ENCODE measurements at regions not wholly inside any gene's neighbourhood (a gene's known extent, or its start where the extent isn't known, plus 50 kb on each side); places are given as distances from the start of the nearest gene placed in this dataset.

- Histone ChIP-seq H2AFZ (ENCODE audit: control insufficient read depth, low read length) (no peak overlapping the region), H3K79me2 (ENCODE audit: control insufficient read depth, insufficient read depth, low read length) (no peaks in the 10 kb centered on the region), H3K4me2 (ENCODE audit: control insufficient read depth, extremely low read depth, insufficient read depth, low read depth, low read length) (no peak overlapping the region), H3K4me1 (ENCODE audit: control insufficient read depth, extremely low read depth, insufficient read depth, low read length) (no peaks in the 10 kb centered on the region), H3K36me3 (ENCODE audit: control insufficient read depth in 2 of 2, extremely low read depth in 1 of 2, insufficient read depth in 2 of 2, low read length in 2 of 2) (no peaks in the 10 kb centered on the region), H3K9ac (ENCODE audit: control insufficient read depth, extremely low read depth, insufficient read depth, low read length) (no peak overlapping the region), H4K20me1 (ENCODE audit: control insufficient read depth, extremely low read depth, insufficient read depth, low read length) (no peaks in the 10 kb centered on the region), H3K27me3 (ENCODE audit: control insufficient read depth, extremely low read depth, insufficient read depth, low read length) (no peaks in the 10 kb centered on the region), H3K9me1 (ENCODE audit: control insufficient read depth, extremely low read depth, insufficient read depth, low read length) (no peaks in the 10 kb centered on the region), H3K9me3 (ENCODE audit: control insufficient read depth, low read depth, low read length) (no peaks in the 10 kb centered on the region), H3K27ac (ENCODE audit: control insufficient read depth, insufficient read depth, low read length) (no peak overlapping the region), H3K4me3 (ENCODE audit: control insufficient read depth in 2 of 3, extremely low read depth in 1 of 3, insufficient read depth in 2 of 3, low read depth in 1 of 3, low read length in 3 of 3) (no peak overlapping the region)
- DNase-seq (ENCODE audit: low read depth, low spot score) (no peak), FAIRE-seq (no peak)
- dilution Hi-C loops (cut with MboI; ENCODE audit: extremely low pct_ligation_motif_present, low sequenced_read_pairs): no loop called here
- TF ChIP-seq CTCF (optimal IDR thresholded peaks at IDR 0.05 in 1 of 3, IDR thresholded peaks at IDR 0.05 in 1 of 3, conservative IDR thresholded peaks at IDR 0.05 in 1 of 3; ENCODE audit: extremely low read depth in 1 of 3, insufficient read depth in 2 of 3, low read length in 3 of 3) (no peak), EZH2 (IDR thresholded peaks at IDR 0.05; ENCODE audit: low read length) (no peak)
Observed at GRCh38 chr15:61660579-61660978, 399.7 kb downstream of the VPS13C start.

GRCh38 chr15:61659566-61660190, 400.6 kb downstream of the VPS13C start:
- Histone ChIP-seq H3K4me2 (ENCODE audit: control insufficient read depth, extremely low read depth, insufficient read depth, low read depth, low read length) (no peak overlapping the region), H3K4me3 (ENCODE audit: control insufficient read depth in 2 of 3, extremely low read depth in 1 of 3, insufficient read depth in 2 of 3, low read depth in 1 of 3, low read length in 3 of 3) (no peak overlapping the region), H3K9me3 (ENCODE audit: control insufficient read depth, low read depth, low read length) (no peaks in the 10 kb centered on the region), H4K20me1 (ENCODE audit: control insufficient read depth, extremely low read depth, insufficient read depth, low read length) (no peaks in the 10 kb centered on the region), H3K36me3 (ENCODE audit: control insufficient read depth in 2 of 2, extremely low read depth in 1 of 2, insufficient read depth in 2 of 2, low read length in 2 of 2) (no peaks in the 10 kb centered on the region), H3K9ac (ENCODE audit: control insufficient read depth, extremely low read depth, insufficient read depth, low read length) (no peak overlapping the region), H2AFZ (ENCODE audit: control insufficient read depth, low read length) (no peak overlapping the region), H3K27me3 (ENCODE audit: control insufficient read depth, extremely low read depth, insufficient read depth, low read length) (no peaks in the 10 kb centered on the region), H3K79me2 (ENCODE audit: control insufficient read depth, insufficient read depth, low read length) (no peaks in the 10 kb centered on the region), H3K9me1 (ENCODE audit: control insufficient read depth, extremely low read depth, insufficient read depth, low read length) (no peaks in the 10 kb centered on the region), H3K4me1 (ENCODE audit: control insufficient read depth, extremely low read depth, insufficient read depth, low read length) (no peaks in the 10 kb centered on the region), H3K27ac (ENCODE audit: control insufficient read depth, insufficient read depth, low read length) (no peak overlapping the region)
- TF ChIP-seq EZH2 (IDR thresholded peaks at IDR 0.05; ENCODE audit: low read length): no peak
- no peak for TF ChIP-seq CTCF (optimal IDR thresholded peaks at IDR 0.05 in 1 of 3, IDR thresholded peaks at IDR 0.05 in 1 of 3, conservative IDR thresholded peaks at IDR 0.05 in 1 of 3; ENCODE audit: extremely low read depth in 1 of 3, insufficient read depth in 2 of 3, low read length in 3 of 3)
- no peak for DNase-seq (ENCODE audit: low read depth, low spot score)
- FAIRE-seq: peak; percentile 29
- dilution Hi-C loops (cut with MboI; ENCODE audit: extremely low pct_ligation_motif_present, low sequenced_read_pairs): no loop called here

Measured in keratinocyte (primary cell).